GM21717 (cell line): ENCODE measurements at regions not wholly inside any gene's neighbourhood (a gene's known extent, or its start where the extent isn't known, plus 50 kb on each side); places are given as distances from the start of the nearest gene placed in this dataset.

ENCODE experiments used
- ATAC-seq: cut with Tn5 transposase; IDR thresholded peaks from one replicate; pipeline ENCODE4 v1.9.1; 2021; ENCODE audit warnings: mild to moderate bottlenecking, moderate library complexity; ENCODE audit not compliant: unreplicated experiment

DNA sequence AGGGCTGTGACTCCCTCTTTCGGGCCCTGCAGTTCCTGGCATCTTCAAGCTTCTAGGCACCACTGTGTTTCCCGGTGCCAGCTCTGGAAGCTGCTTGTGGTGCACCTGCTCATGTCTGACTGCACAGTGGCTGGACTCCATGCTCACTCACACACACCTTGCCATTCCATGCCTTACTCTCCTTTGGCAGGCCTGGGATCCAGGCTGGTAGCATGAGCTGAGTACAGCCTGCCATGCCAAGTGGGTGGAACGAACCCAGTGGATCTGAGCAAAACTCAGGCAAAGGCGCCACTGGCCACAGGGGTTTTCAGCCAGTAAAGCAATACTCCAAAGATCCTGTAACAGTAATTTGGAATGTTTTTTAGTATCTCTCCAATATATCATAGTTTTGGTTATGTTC, 902.7 kb upstream of the USP15 start:
- ATAC-seq: no peak

DNA sequence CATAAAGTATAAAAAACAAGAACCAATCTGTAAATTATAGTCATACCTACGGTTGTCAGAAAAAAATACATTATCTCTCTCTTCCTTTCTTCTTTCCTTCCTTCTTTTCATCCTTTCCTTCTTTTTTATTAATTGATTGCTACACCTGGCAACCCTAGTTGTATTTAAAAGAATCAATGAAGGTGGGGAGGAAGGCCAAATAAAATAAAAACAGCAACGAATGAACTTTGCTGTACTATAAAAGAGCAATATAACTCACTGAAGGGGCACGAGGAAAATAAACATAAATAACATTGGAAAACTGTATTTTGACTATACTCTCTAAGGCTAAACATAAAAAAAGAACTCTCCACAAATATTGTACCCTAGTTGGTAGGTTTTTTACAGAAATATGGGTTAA, 898.2 kb upstream of the USP15 start:
- ATAC-seq: no peak

DNA sequence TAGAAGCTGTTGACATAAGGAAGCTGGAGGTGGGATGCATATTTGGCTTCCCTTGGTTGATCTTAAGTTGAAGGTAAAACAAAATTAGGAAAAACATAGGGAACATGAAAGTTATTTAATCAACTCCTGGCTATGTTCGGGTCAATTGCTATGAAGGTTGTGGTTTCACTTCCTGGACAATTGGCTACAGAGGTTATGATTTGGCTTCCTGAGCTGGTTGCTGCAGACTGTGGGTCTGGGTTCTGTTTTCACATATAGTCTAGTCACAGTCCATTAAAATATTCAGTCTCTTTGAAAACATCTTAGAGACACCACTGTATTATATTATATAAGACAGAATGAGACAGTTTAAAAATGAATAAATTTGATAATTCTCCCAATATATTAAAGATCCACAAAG, 895.2 kb upstream of the USP15 start:
- no peak for ATAC-seq

DNA sequence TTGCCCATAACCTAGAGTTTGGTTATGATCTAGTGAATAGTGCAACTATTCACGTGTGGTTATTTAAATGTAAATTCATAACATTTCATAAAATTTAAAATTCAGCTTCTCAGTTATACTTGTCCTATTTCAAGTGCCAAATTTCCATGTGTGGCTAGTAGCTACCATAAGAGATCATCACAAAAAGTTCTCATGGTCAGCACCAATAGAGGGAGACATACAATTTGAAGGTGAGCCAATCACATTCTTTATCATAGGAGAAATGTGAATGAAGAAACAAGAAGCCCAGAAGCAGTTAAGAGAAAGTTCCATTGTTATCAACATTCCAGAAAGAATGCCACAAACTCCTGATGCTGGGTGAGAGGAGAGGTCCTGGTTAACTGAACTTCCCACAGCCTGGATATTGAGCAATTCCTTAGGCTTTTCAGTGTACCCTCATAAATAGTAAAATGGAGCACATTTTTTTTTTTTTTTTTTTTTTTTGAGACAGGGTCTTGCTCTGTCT, 892.9 kb upstream of the USP15 start:
- ATAC-seq: no peak

DNA sequence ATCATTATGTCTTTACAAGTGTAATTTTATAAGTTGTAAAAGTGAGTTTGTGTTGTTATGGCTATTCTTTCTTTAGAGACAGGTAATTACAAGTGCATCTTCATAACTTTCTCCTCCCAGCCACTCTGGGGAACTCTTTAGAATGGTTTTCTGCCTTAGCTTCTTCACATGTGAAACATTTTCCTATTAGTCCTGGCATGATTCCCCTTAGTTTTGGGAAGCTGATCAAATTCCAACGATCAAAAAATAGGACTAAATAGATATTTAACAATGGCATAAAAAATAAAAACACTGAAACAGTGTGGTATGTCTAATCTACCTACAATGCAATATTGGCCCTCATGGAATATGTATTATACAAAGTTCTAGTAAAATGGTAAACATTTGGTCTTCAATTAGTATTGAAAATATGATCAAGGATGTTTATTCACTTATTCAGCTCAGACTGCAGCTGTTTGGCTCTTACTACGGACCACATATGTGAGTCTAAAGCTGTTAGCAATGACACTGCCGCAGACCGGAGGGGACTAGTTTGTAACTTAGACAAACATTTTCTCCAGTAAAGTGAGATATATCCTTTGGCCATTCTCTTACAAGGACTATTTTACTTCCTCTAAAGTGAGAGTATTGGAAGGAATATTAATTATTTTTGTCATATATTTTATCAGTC, 890.8 kb upstream of the USP15 start:
- no peak for ATAC-seq

DNA sequence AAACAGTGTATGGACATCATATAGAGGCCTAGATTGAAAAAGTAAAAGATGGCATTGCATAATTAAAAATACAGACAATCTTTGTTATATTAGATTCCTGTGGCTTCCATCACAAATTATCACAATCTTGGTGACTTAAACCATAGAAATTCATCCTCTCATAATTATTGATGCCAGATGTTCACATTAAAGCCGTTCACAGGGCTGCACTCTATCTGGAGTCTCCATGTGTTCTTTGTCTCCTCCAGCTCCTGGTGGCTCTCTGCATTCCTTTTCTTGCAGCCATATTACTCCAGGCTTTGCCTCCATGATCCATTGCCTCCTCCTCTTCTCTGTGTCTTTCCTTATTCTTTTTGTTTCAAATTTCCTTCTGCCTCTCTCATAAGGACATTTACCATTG, 875.7 kb upstream of the USP15 start:
- ATAC-seq: no peak

DNA sequence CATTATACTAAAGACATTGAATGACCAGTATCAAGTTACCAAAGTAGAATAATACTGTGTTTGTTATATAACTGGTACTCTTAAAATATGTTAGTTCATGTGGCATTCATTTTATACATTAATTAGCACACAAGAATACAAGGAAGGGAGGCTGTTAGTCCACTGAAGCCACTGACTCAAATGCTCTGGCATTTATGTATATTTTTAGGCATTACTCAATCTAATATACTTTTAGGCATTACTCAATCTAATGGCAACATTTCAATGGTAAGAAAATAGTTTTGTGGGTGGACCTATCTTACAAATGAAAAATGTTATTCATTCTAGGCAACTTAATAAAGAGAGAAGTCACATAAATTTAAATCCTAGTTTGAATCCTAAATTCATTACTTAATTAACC, 874.4 kb upstream of the USP15 start:
- no peak for ATAC-seq

DNA sequence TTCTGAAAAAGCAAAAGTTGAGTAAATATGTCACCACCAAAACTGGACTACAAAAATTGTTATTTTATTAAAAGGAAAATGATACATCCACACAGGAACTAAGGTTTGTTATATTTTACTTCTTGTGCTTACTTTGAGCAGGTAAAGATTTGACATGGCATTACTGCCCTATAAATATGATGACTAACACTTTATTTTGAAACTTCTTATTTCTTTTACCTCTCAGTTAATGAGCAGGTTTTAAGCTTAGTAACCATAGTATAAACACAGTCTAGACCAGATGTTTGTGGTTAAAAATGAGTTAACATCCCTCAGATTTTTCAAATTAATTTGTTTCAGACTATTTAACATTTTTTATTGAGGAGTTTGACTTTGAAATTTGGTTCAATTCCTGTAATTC, 862.5 kb upstream of the USP15 start:
- no peak for ATAC-seq

DNA sequence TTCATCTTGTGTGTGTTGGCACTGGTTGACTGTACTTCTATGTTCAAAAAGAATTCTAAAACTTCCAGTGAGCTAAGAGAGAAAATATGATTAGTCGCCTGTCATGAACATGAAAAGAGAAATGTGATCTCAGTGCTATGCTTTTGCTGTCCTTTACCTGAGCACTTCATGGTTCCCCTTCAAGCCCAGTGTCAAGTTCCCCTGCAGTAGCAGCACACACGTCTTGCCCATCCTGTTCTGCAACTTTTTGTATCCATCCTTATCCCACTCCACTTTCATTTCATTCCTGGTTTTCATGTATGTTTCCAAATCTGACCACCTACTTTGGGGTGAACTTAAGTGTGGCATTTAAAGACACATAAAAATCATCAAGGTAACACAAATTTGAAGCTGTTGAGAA, 848.0 kb upstream of the USP15 start:
- no peak for ATAC-seq

- no peak for ATAC-seq
Observed at GRCh38 chr12:61414470-61414869, 845.7 kb upstream of the USP15 start.

DNA sequence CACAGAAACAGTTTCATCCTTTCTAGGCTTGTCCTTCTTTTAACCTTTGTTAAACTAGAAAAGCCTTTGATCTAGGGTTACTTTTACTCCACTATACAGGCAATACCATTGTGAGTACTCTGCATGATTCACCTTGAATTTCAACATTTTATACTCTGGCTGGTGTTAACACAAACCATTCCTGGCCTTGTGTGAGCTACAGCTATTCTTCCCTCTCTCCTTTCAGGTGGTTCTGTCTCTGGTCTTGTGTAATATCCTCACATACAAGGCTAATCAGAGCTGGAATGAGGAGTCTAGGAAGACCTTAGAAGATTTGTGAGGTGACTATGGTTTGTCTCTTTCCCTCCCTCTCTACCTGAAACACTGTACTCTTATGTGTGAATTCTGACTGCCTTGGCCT, 837.4 kb upstream of the USP15 start:
- no peak for ATAC-seq

- ATAC-seq: no peak
Observed at GRCh38 chr12:61452076-61452475, 808.1 kb upstream of the USP15 start.

DNA sequence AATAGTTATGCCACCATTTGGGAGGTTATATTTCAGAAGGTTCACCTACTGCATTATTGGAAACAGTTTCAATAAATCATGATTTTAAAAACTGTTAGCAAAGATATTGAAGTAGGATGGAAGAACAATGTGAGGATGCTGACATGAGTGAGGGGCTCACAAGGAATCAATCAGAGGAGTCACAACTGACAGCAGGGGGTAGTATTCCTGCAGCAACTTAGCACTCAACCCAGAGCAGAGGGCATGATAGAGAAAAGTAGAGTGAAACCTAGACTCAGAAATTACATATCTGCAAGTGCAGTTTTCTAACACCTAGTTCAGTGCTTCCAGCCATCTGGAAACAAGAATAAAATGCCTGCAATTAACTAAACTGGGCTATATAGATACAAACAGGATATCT, 772.5 kb upstream of the USP15 start:
- ATAC-seq: no peak

GRCh38 chr12:61490526-61491498, 769.4 kb upstream of the USP15 start:
- no peak for ATAC-seq

DNA sequence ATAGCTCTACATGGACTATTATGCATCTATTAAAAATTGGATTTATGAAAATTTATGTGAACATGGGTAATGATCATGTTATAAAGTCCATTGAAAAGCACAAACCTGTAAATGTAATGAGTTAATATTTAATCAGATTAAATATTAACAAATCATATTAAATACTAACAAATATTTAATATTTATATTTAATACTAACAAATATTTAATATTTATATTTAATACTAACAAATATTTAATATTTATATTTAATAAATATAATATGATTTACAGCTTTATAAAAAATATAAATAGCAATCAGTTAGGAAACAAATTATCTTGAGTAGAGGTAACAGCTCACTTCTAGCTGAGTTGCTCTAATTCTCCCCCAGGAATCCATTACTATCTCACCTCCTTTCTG, 758.0 kb upstream of the USP15 start:
- ATAC-seq: no peak

DNA sequence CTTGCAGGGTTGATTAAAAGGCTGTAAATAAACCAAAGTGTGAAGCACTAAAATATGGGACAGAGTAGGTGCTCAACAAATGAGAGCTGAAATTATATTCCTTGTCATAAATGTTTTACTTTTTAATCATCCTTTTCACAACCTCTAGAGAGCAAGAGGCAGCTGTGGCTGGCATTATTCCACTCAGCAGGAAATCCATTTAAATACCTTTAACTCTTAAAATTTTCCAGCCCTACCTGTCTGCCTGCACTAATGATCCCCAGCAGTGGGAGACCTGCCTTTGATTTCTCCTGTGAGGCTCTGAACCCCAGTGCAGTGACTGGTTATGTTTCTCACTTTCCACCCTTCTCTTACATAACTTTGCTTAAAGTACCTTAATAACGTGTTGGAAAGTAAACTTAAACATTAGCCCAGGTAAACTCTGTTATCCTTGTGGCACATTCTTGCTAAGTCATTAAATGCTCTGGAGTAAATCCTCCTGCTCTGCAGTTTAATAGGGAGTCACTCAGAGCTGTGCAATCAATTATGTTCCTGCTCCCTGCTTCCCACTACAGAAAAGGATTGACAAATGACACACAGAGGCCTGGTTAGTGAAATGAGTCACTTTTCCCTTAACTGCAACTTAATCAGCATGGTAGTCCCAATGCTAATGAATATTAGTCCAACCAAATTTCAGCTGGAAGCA, 755.7 kb upstream of the USP15 start:
- ATAC-seq: no peak

DNA sequence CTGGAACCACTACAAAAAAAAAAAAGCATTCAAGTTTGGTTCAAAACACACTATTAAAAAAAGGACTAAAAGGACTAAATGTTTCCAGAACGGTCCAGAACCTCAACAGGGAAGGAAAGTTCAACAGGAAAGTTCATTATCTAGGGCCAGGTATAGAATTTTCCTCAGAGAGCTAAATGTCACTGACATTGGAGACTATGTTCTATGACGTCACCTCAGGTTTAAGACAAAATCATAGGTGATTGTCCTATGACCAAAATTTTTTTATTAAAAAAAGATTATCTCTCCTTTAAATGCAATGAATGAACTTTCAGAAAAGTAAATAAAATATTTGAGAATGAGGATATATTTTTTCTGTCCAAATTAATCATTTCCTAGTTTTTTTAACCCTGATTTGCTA, 746.7 kb upstream of the USP15 start:
- no peak for ATAC-seq

- no peak for ATAC-seq
Observed at GRCh38 chr12:61514016-61514415, 746.2 kb upstream of the USP15 start.

GRCh38 chr12:61521258-61521657, 738.9 kb upstream of the USP15 start:
- ATAC-seq: no peak

- ATAC-seq: no peak
Observed at GRCh38 chr12:61523276-61523992, 736.8 kb upstream of the USP15 start.

DNA sequence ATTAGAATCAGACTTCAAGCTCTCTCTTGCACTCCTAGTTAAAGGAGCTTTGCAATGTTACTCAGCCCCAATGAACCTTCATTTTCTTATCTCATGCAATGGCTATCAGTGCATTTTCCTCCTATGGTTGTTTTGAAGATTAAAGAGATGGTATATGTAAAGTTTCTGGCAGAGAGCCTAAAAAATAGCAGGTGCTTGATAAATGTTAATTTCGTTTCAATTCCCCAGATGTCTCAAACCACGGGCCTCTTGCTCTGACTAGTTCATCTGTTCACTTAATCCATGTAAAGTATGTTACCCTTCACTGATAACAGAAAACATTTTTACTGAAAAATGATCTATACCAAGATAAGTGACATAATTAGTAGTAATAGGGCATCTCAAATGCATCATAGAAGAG, 735.4 kb upstream of the USP15 start:
- no peak for ATAC-seq
